Breast epithelium (tissue), 4 donors: ENCODE measurements at regions not wholly inside any gene's neighbourhood (a gene's known extent, or its start where the extent isn't known, plus 50 kb on each side); places are given as distances from the start of the nearest gene placed in this dataset.

ENCODE experiments used
- DNase-seq, 2 donors: peaks; one replicate each; pipeline ENCODE4 v3.0.0-alpha.2; 2019; ENCODE audit warnings: low spot score in 2 of 2
- H3K27ac ChIP-seq, 2 donors: fragments of 200-600 bp; sonication (generic) in 1 of 2; one replicate each; pipeline ENCODE4 v1.5.1; 2016 to 2019; ENCODE audit warnings: mild to moderate bottlenecking in 1 of 2
- H3K27me3 ChIP-seq, 2 donors: fragments of 200-600 bp; sonication (generic) in 1 of 2; one replicate each; pipeline versions ENCODE4 v1.5.1 to v1.6.0; 2017 to 2019; ENCODE audit warnings: control low read depth in 1 of 2, mild to moderate bottlenecking in 1 of 2
- H3K36me3 ChIP-seq: fragments of 200-600 bp; one replicate; pipeline ENCODE4 v1.5.1; 2019
- H3K4me1 ChIP-seq, 2 donors: fragments of 200-600 bp; sonication (generic); one replicate each; pipeline ENCODE4 v1.5.1; 2016 to 2019; ENCODE audit warnings: control low read depth in 1 of 2
- H3K4me3 ChIP-seq, 3 donors: fragments of 200-600 bp; sonication (generic); 1 replicate in 2 of 3; 2 replicates in 1 of 3; pipeline ENCODE4 v1.5.1; 2016 to 2019; ENCODE audit warnings: mild to moderate bottlenecking in 3 of 3, moderate library complexity in 2 of 3
- H3K9me3 ChIP-seq, 2 donors: fragments of 200-600 bp; sonication (generic) in 1 of 2; one replicate each; pipeline ENCODE4 v1.5.1; 2016 to 2019; ENCODE audit warnings: control low read depth in 1 of 2
- CTCF ChIP-seq, 3 donors: fragments of 450-650 bp; IDR thresholded peaks; one replicate each; pipeline ENCODE4 v1.5.1; 2016 to 2017; ENCODE audit warnings: antibody characterized with exemption in 3 of 3, mild to moderate bottlenecking in 3 of 3, moderate library complexity in 3 of 3
- POLR2A ChIP-seq: fragments of 450-650 bp; IDR thresholded peaks from one replicate; pipeline ENCODE4 v1.6.1; 2016; ENCODE audit warnings: antibody characterized with exemption, mild to moderate bottlenecking, moderate library complexity
- POLR2AphosphoS5 ChIP-seq, 3 donors: sonication (generic); formaldehyde crosslinking; IDR thresholded peaks; one replicate each; pipeline ENCODE4 v1.6.1; 2017; ENCODE audit warnings: antibody characterized with exemption in 3 of 3
- intact Hi-C: fragments of 100-400 bp; cut with DNase I; formaldehyde crosslinking; loops from one replicate; pipeline ENCODE4 v1.15.1; 2023; ENCODE audit warnings: low total_unique reads

DNA sequence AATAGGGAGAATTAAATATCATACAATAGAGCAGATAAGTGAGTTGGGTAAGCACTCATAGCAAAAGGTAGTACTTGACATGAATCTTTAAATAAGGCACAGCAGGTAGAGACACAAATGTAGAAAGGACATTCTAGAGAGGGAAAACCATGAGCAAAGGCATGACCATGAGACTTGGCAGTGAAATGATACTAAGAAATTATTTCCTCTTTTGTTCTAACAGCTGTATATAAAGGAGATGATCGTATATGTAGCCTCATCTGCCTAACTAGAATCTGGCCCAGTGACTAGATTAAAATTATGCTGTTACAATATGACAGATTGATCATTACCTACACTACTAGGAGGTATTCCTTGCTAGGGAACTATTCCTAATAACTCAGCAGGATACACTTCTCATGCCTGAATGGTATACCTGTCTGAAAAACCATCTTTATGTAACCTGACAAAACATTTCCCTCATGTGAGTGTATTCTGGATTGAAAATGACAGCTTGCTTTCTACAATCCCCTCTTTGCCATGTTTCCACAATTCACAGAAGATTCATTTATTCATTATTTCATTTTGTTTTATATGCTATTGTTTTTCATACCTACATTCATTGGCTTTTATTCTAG is 725.7 kb downstream of the C12orf50 start:
- DNase-seq = no peak
- TF ChIP-seq CTCF (IDR thresholded peaks at IDR 0.05) (no peak), POLR2A (no peak), POLR2AphosphoS5 (IDR thresholded peaks at IDR 0.05) (no peak)
- Histone ChIP-seq H3K36me3 (no peaks in the 10 kb centered on the region), H3K9me3 (no peaks in the 10 kb centered on the region), H3K27me3 (no peaks in the 10 kb centered on the region), H3K4me1 (no peaks in the 10 kb centered on the region), H3K27ac (no peak overlapping the region), H3K4me3 (no peak overlapping the region)
- intact Hi-C loops = no loop called here

GRCh38 chr12:87302126-87302745 is 727.0 kb downstream of the C12orf50 start:
- H3K36me3 ChIP-seq = no peaks in the 10 kb centered on the region
- intact Hi-C loops = no loop called here
- no peaks in the 10 kb centered on the region for H3K4me1 ChIP-seq
- no peak overlapping the region for H3K4me3 ChIP-seq
- no peaks in the 10 kb centered on the region for H3K9me3 ChIP-seq
- no peak overlapping the region for H3K27ac ChIP-seq
- H3K27me3 ChIP-seq = no peaks in the 10 kb centered on the region
- DNase-seq = no peak
- no peak for TF ChIP-seq POLR2AphosphoS5 (IDR thresholded peaks at IDR 0.05)
- no peak for TF ChIP-seq POLR2A
- TF ChIP-seq CTCF (IDR thresholded peaks at IDR 0.05) = no peak

DNA sequence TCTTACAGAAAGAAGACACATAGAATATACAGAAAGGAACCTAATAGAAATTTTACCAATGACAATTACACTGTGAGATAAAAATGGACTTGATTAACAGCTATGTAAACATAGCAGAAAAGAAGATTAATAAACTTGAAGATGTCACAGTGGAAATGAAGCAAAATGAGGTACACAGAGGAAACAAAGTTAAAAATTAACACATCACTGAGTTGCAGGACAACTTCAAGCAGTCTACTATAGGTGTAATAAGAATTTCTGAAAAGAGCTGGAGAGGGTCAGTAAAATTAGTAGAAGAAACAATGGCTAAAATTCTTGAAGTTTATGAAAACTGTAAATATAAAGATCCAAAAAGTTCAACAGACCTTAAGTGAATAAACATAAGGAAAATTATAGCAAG is 738.7 kb downstream of the C12orf50 start:
- H3K9me3 ChIP-seq = no peaks in the 10 kb centered on the region
- H3K4me3 ChIP-seq = no peak overlapping the region
- intact Hi-C loops = no loop called here
- TF ChIP-seq POLR2A (no peak), CTCF (IDR thresholded peaks at IDR 0.05) (no peak), POLR2AphosphoS5 (IDR thresholded peaks at IDR 0.05) (no peak)
- no peaks in the 10 kb centered on the region for H3K27me3 ChIP-seq
- no peak for DNase-seq
- no peaks in the 10 kb centered on the region for H3K36me3 ChIP-seq
- H3K27ac ChIP-seq = no peak overlapping the region
- no peaks in the 10 kb centered on the region for H3K4me1 ChIP-seq

- Histone ChIP-seq H3K4me1 (no peaks in the 10 kb centered on the region), H3K9me3 (no peaks in the 10 kb centered on the region), H3K4me3 (no peak overlapping the region), H3K36me3 (no peaks in the 10 kb centered on the region), H3K27me3 (no peaks in the 10 kb centered on the region), H3K27ac (no peak overlapping the region)
- no peak for DNase-seq
- intact Hi-C loops = no loop called here
- no peak for TF ChIP-seq POLR2AphosphoS5 (IDR thresholded peaks at IDR 0.05)
- no peak for TF ChIP-seq CTCF (IDR thresholded peaks at IDR 0.05)
- no peak for TF ChIP-seq POLR2A
These were observed 745.3 kb downstream of the C12orf50 start for GRCh38 chr12:87283886-87284285.

- H3K36me3 ChIP-seq = no peaks in the 10 kb centered on the region
- no peak overlapping the region for H3K27ac ChIP-seq
- no peak for TF ChIP-seq POLR2A
- no peak for DNase-seq
- no peak overlapping the region for H3K4me3 ChIP-seq
- no peaks in the 10 kb centered on the region for H3K9me3 ChIP-seq
- intact Hi-C loops = no loop called here
- H3K4me1 ChIP-seq = no peaks in the 10 kb centered on the region
- no peaks in the 10 kb centered on the region for H3K27me3 ChIP-seq
These were observed 746.1 kb downstream of the C12orf50 start for GRCh38 chr12:87283111-87283510.
